Pancreas (tissue), 10 donors: ENCODE measurements at regions not wholly inside any gene's neighbourhood (a gene's known extent, or its start where the extent isn't known, plus 50 kb on each side); places are given as distances from the start of the nearest gene placed in this dataset.

Source experiments
- ATAC-seq, 4 donors: fragments of 200-7000 bp; cut with Tn5 transposase; one replicate each; pipeline versions ENCODE4 v1.8.0 to v1.9.1; 2020; ENCODE audit warnings: mild to moderate bottlenecking in 4 of 4, moderate library complexity in 4 of 4
- DNase-seq, 6 donors: peaks; one replicate each; pipeline ENCODE4 v3.0.0-alpha.2; 2020
- FAIRE-seq: peaks from 2 replicates; lab custom pipeline; 2012; peaks lifted over from hg19 to GRCh38; lab: Jason Lieb, UNC
- H3K27ac ChIP-seq, 4 donors: fragments of 200-600 bp; sonication (generic); 1 replicate in 3 of 4; 2 replicates in 1 of 4; pipeline versions ENCODE4 v1.5.0 to v1.8.0; 2020
- H3K27me3 ChIP-seq, 4 donors: fragments of 200-600 bp; one replicate each; pipeline ENCODE4 v1.8.0; 2021
- H3K36me3 ChIP-seq, 3 donors: fragments of 200-600 bp; sonication (generic) in 1 of 3; one replicate each; pipeline versions ENCODE4 v1.5.0 to v1.8.0; 2020 to 2021
- H3K4me1 ChIP-seq, 3 donors: fragments of 200-600 bp; one replicate each; pipeline ENCODE4 v1.8.0; 2021
- H3K4me3 ChIP-seq, 4 donors: fragments of 200-600 bp; sonication (generic) in 2 of 4; one replicate each; pipeline versions ENCODE4 v1.5.0 to v1.8.0; 2020 to 2021
- H3K9me3 ChIP-seq, 4 donors: fragments of 200-600 bp; one replicate each; pipeline ENCODE4 v1.8.0; 2021
- CTCF ChIP-seq, 4 donors: fragments of 200-600 bp; sonication (generic) in 3 of 4; IDR thresholded peaks; one replicate each; pipeline versions ENCODE4 v1.5.0 to v1.8.0; 2021; ENCODE audit warnings: antibody characterized with exemption in 4 of 4
- WGBS, 2 donors: extraction: QIAGEN DNeasy Blood & Tissue Kit; methylation state at CpG; one replicate each; pipeline ENCODE4 v1.1.7; 2013; 5-methylcytosine and 5-hydroxymethylcytosine counted together
- intact Hi-C, 3 donors: fragments of 100-400 bp; cut with DNase I; formaldehyde crosslinking; loops; one replicate each; pipeline versions ENCODE4 v1.11.1 to v1.14.2; 2022
- donor health status: healthy with polysubstance abuse.
- donor health status: DM: no; HTN: no; CAD: no; lungs with moderate emphysema.
- donor health status: DM: no; HTN: no; CAD: no.
- donor health status: control.
- donor health status: control.
- donor health status: Bipolar disorder and iron deficiency.
- donor health status: DM: yes; HTN: yes; CAD: no.
- donor health status: DM: no; HTN: no; CAD: no.
- donor health status: DM: no; HTN: no; CAD: no.
- donor health status: DM: yes; HTN: yes; CAD: no.

GRCh38 chr16:88287219-88287618, 95.5 kb upstream of the ZNF469 start:
- no peaks in the 10 kb centered on the region for H3K4me1 ChIP-seq
- no peak overlapping the region for H3K4me3 ChIP-seq
- WGBS, 2 donors = 65 to 89% methylated on average over 3 of the region's 3 CpGs
- no peak overlapping the region for H3K27ac ChIP-seq
- peak in 1 of 6 donors; percentile 9 for DNase-seq
- peak in 1 of 4 donors; percentile 14 for TF ChIP-seq CTCF (IDR thresholded peaks at IDR 0.05)
- no peak for FAIRE-seq
- no peaks in the 10 kb centered on the region for H3K27me3 ChIP-seq
- H3K36me3 ChIP-seq = no peaks in the 10 kb centered on the region
- intact Hi-C loops = no loop called here
- peaks cover 0 to 4% (median 0%) of the 10 kb centered on the region in 4 donors for H3K9me3 ChIP-seq
- no peak for ATAC-seq

GRCh38 chr16:88288303-88288702, 94.5 kb upstream of the ZNF469 start:
- H3K9me3 ChIP-seq = peaks cover 0 to 4% (median 0%) of the 10 kb centered on the region in 4 donors
- DNase-seq (no peak), ATAC-seq (no peak), FAIRE-seq (no peak)
- no peaks in the 10 kb centered on the region for H3K36me3 ChIP-seq
- H3K27me3 ChIP-seq = no peaks in the 10 kb centered on the region
- TF ChIP-seq CTCF (IDR thresholded peaks at IDR 0.05) = no peak
- no peak overlapping the region for H3K4me3 ChIP-seq
- intact Hi-C loops = no loop called here
- 54 to 75% methylated on average over 3 of the region's 3 CpGs for WGBS, 2 donors
- H3K27ac ChIP-seq = no peak overlapping the region
- no peaks in the 10 kb centered on the region for H3K4me1 ChIP-seq

- Histone ChIP-seq H3K27ac (no peak overlapping the region), H3K9me3 (peaks cover 0 to 4% (median 0%) of the 10 kb centered on the region in 4 donors), H3K36me3 (no peaks in the 10 kb centered on the region), H3K27me3 (no peaks in the 10 kb centered on the region), H3K4me3 (no peak overlapping the region), H3K4me1 (no peaks in the 10 kb centered on the region)
- TF ChIP-seq CTCF (IDR thresholded peaks at IDR 0.05) = no peak
- DNase-seq (no peak), ATAC-seq (no peak), FAIRE-seq (no peak)
- intact Hi-C loops = no loop called here
- 76% methylated on average over 3 of the region's 3 CpGs for WGBS, 2 donors
Observed at GRCh38 chr16:88289001-88289400, 93.8 kb upstream of the ZNF469 start.

- Histone ChIP-seq H3K27me3 (no peaks in the 10 kb centered on the region), H3K9me3 (peaks cover 0 to 4% (median 0%) of the 10 kb centered on the region in 4 donors), H3K27ac (no peak overlapping the region), H3K36me3 (no peaks in the 10 kb centered on the region), H3K4me1 (no peaks in the 10 kb centered on the region), H3K4me3 (no peak overlapping the region)
- TF ChIP-seq CTCF (IDR thresholded peaks at IDR 0.05) = no peak
- WGBS, 2 donors = 59 to 69% methylated on average over 5 of the region's 5 CpGs
- intact Hi-C loops = no loop called here
- ATAC-seq (no peak), DNase-seq (no peak), FAIRE-seq (no peak)
Observed at GRCh38 chr16:88289561-88289960, 93.2 kb upstream of the ZNF469 start.

GRCh38 chr16:88289968-88290401, 92.8 kb upstream of the ZNF469 start:
- FAIRE-seq (no peak), DNase-seq (peak in 1 of 6 donors; percentile 23), ATAC-seq (no peak)
- intact Hi-C loops = no loop called here
- H3K27ac ChIP-seq = no peak overlapping the region
- TF ChIP-seq CTCF (IDR thresholded peaks at IDR 0.05) = no peak
- H3K36me3 ChIP-seq = no peaks in the 10 kb centered on the region
- 64 to 72% methylated on average over 12 of the region's 12 CpGs for WGBS, 2 donors
- no peak overlapping the region for H3K4me3 ChIP-seq
- no peaks in the 10 kb centered on the region for H3K27me3 ChIP-seq
- peaks cover 0 to 4% (median 0%) of the 10 kb centered on the region in 4 donors for H3K9me3 ChIP-seq
- H3K4me1 ChIP-seq = no peaks in the 10 kb centered on the region
